GM13976 (cell line): ENCODE measurements at regions not wholly inside any gene's neighbourhood (a gene's known extent, or its start where the extent isn't known, plus 50 kb on each side); places are given as distances from the start of the nearest gene placed in this dataset.
A peak's percentile ranks its signal among the peaks of the same experiment; 100 is the strongest.
"Not testable (repeated sequence)": the region's sequence is repeated elsewhere in the genome, so short reads cannot be mapped to it uniquely, and the experiment has no call there.

Source experiments
- DNase-seq: peaks from one replicate; pipeline ENCODE4 v3.0.0; 2012; ENCODE audit warnings: low spot score
- in situ Hi-C: fragments of 300-500 bp; cut with MboI; formaldehyde crosslinking; loops from one replicate; pipeline ENCODE4 v1.12.0; 2022; ENCODE audit warnings: low sequenced_read_pairs, mixed read lengths, inconsistent platforms; ENCODE audit not compliant: unreplicated experiment
- TF ChIP-seq, protein P1 (sequence below): IDR thresholded peaks from 2 replicates; pipeline ENCODE4 v1.5.1; 2012; ENCODE audit warnings: borderline replicate concordance, mild to moderate bottlenecking; ENCODE audit not compliant: insufficient read depth; ENCODE audit errors: extremely low read depth, missing control alignments, control extremely low read depth

DNA sequence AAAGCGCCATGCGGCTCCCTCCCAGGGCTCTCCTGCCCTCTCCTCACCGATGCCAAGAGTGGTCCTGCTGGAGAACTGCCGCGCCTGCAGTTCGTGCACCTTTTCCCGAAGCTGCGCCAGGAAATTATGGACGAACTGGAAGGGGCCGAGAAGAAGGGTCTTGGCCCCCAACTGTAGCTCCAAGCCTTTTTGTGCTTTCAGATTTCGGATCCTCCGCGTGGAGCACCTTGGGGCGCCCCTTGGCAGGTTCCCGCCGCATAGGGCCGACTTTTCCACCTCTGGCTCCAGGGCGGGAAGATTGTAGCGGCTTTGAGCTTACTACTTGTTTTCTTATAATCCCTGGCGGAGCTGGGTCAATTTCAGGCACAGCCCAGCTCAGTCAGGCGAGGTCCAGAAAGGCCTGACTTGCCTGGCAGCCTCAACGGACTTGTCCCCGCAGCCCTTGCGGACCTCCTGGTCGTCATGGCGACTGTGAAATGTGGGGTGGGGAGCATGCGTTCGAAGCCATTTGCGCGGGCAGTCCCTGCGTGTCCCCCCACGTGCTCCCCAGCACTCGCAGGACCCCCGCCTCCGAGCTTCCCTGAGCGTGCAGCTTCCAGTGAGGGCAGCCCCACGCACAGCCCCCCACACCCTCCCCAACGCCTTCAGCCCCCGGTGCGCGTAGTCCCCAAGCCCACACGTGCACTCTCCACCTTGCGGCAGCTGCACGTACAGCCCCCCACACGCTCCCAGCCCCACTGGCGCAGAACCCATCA lies 129.9 kb downstream of the KBTBD2 start:
- TF ChIP-seq, protein P1, sequence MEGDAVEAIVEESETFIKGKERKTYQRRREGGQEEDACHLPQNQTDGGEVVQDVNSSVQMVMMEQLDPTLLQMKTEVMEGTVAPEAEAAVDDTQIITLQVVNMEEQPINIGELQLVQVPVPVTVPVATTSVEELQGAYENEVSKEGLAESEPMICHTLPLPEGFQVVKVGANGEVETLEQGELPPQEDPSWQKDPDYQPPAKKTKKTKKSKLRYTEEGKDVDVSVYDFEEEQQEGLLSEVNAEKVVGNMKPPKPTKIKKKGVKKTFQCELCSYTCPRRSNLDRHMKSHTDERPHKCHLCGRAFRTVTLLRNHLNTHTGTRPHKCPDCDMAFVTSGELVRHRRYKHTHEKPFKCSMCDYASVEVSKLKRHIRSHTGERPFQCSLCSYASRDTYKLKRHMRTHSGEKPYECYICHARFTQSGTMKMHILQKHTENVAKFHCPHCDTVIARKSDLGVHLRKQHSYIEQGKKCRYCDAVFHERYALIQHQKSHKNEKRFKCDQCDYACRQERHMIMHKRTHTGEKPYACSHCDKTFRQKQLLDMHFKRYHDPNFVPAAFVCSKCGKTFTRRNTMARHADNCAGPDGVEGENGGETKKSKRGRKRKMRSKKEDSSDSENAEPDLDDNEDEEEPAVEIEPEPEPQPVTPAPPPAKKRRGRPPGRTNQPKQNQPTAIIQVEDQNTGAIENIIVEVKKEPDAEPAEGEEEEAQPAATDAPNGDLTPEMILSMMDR = no peak
- DNase-seq = peak; percentile 10
- in situ Hi-C loops = no loop called here

- in situ Hi-C loops, DNase-seq: not testable (repeated sequence)
These were observed 130.8 kb downstream of the KBTBD2 start for GRCh38 chr7:32760755-32761154.

DNA sequence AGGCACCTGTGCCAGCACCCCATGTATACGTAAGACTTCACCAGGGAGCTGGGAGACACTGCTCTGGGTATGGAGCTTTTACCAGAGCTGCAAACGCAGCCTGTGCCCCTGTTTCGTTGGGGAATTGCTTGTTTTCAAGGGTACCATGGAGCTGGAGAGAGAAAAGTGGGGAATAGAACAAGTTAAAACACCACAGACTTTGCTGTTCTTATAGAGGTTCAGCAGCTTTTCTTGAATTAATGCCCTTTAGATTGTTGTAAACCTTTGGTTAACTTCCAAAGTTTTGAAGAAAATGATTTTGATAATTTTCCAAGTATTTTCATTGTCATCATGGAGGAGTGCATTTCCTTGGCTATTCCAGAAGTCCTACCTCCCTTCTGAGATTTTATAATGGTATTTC lies 131.7 kb downstream of the KBTBD2 start:
- in situ Hi-C loops, DNase-seq: not testable (repeated sequence)

DNA sequence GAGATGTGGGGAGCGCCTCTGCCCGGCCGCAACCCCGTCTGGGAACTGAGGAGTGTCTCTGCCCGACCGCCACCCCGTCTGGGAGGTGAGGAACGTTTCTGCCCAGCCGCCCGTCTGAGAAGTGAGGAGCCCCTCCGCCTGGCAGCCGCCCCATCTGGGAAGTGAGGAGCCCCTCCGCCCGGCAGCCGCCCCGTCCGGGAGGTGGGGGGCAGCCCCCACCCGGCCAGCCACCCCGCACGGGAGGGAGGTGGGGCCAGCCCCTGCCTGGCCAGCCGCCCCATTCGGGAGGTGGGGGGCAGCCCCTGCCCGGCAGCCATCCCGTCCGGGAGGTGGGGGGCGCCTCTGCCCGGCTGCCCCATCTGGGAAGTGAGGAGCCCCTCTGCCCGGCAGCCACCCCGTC lies 137.7 kb downstream of the KBTBD2 start:
- DNase-seq, in situ Hi-C loops: not testable (repeated sequence)

GRCh38 chr7:32748337-32748736 lies 143.2 kb downstream of the KBTBD2 start:
- in situ Hi-C loops, DNase-seq: not testable (repeated sequence)

DNA sequence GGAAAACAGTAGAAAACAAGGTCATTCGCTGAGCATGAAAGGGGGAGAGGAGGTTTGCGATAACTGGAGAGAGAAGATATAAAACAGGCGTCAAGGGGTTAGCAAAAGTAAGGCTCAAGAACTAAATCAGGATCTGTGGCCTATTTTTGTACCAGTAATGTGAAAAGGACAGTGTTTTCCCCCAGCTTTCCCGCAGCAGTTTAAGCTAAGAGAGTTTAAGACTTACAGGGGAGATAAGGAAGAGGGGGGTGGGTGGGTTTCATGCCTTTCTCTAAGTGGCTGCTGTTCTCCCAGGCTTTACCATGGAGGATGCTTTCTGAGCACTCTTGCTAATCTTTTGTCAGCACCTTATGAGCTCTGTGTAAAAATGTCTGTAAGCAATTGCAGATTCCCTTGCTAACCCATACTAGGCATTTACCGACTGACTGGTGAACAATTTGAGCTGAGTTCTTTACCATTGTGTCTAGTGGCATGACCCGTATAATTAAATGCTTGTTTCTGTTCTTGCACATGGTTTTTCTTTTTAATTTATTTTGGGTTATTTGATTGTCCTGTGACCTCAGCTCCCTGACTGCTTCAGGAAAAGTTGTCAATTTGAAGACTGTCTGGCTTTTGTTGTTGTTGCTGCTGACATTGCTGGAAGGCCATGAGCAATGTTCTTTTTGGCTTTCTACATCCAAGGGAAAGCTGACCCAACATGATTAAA lies 144.0 kb downstream of the KBTBD2 start:
- in situ Hi-C loops, DNase-seq: not testable (repeated sequence)

- in situ Hi-C loops = not testable (repeated sequence)
These were observed 149.6 kb downstream of the KBTBD2 start for GRCh38 chr7:32741853-32742476.

DNA sequence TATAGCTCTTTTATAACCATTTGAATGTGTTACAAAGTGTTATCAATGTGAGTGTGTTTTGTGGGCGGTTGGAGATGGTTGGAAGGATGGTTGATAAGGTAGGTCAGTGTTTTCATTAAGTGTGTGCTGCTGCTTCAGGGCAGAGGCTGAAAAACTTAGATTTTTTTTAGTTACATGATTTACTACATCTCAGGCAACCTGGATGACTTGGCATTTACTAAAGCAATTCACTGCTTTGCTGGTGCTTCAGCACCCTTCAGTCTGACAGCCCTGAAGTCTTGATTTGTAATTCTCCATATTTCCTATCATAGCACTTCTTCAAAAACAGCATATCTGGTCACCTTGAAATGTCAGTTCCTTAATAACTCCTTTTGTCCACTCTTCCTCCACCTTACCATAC lies 151.8 kb downstream of the KBTBD2 start:
- in situ Hi-C loops, DNase-seq: not testable (repeated sequence)

More at GRCh38 chr7:32741853-32742476, 149.6 kb downstream of the KBTBD2 start:
- DNase-seq = not testable (repeated sequence)

GRCh38 chr7:32738390-32738789 lies 153.2 kb downstream of the KBTBD2 start:
- DNase-seq, in situ Hi-C loops: not testable (repeated sequence)

GRCh38 chr7:32732767-32733166 lies 158.8 kb downstream of the KBTBD2 start:
- DNase-seq, in situ Hi-C loops: not testable (repeated sequence)

GRCh38 chr7:32729335-32729675 lies 162.3 kb downstream of the KBTBD2 start:
- DNase-seq, in situ Hi-C loops: not testable (repeated sequence)

GRCh38 chr7:32728412-32729334 lies 162.9 kb downstream of the KBTBD2 start:
- in situ Hi-C loops = not testable (repeated sequence)
- peak; percentile 50 for DNase-seq

GRCh38 chr7:32727483-32728411 lies 163.8 kb downstream of the KBTBD2 start:
- in situ Hi-C loops = not testable (repeated sequence)
- peak; percentile 67 for DNase-seq

DNA sequence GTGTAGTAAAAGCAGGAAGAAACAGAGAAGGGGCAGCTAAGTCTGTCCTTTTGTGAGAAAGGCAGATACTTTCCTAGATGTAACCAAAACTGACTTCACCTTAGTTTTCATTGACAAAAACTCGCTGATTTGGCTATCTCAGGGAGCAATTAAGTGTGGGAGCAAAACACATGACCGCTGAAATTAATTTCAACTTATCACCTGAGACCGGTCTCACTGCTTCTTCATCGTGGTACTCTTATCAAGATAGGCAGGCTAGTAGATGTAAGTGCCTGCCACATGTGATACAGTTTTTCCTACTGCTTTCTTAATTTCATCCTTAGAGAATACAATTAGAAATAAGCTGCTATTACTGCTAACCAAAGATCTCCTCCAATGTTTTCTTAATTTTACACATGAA lies 168.7 kb downstream of the KBTBD2 start:
- DNase-seq, in situ Hi-C loops: not testable (repeated sequence)
